Calu3 (cell line): ENCODE measurements at regions not wholly inside any gene's neighbourhood (a gene's known extent, or its start where the extent isn't known, plus 50 kb on each side); places are given as distances from the start of the nearest gene placed in this dataset.

Source experiments
- BruUV-seq: library from RNA; stranded (reverse); fragments of 400-500 nt; replicated peaks from 2 replicates; lab custom pipeline; 2021; lab: Mats Ljungman, UMichigan
- CTCF ChIA-PET: fragments of 300-600 bp; sonication (Branson Sonifier 250); formaldehyde crosslinking; loops from one replicate; lab custom pipeline; 2022; ENCODE audit warnings: antibody characterized with exemption; lab: Charles Lee
- DNase-seq: peaks from one replicate; pipeline ENCODE4 v3.0.0; 2022
- H3K27ac Mint-ChIP-seq: one replicate; pipeline ENCODE4 v1.8.0; 2022; ENCODE audit warnings: mixed read lengths; ENCODE audit not compliant: unreplicated experiment
- H3K27me3 Mint-ChIP-seq: one replicate; pipeline ENCODE4 v1.8.0; 2022; ENCODE audit warnings: mixed read lengths; ENCODE audit not compliant: unreplicated experiment
- H3K36me3 Mint-ChIP-seq: one replicate; pipeline ENCODE4 v1.8.0; 2022; ENCODE audit warnings: mild to moderate bottlenecking, moderate library complexity, mixed read lengths; ENCODE audit not compliant: insufficient read depth, unreplicated experiment
- H3K4me1 Mint-ChIP-seq: one replicate; pipeline ENCODE4 v1.8.0; 2022; ENCODE audit warnings: mild to moderate bottlenecking, low read depth, mixed read lengths; ENCODE audit not compliant: unreplicated experiment
- H3K4me3 Mint-ChIP-seq: one replicate; pipeline ENCODE4 v1.8.0; 2022; ENCODE audit warnings: mild to moderate bottlenecking, low read depth, moderate library complexity, mixed read lengths; ENCODE audit not compliant: unreplicated experiment
- H3K9me3 Mint-ChIP-seq: one replicate; pipeline ENCODE4 v1.8.0; 2022; ENCODE audit warnings: low read depth, mixed read lengths; ENCODE audit not compliant: unreplicated experiment
- CTCF ChIP-seq: fragments of 200-600 bp; IDR thresholded peaks from one replicate; pipeline ENCODE4 v1.8.0; 2022; ENCODE audit warnings: antibody characterized with exemption; ENCODE audit not compliant: unreplicated experiment
- intact Hi-C: fragments of 100-400 bp; cut with micrococcal nuclease; formaldehyde crosslinking; loops from one replicate; pipeline ENCODE4 v1.10.0; 2022; ENCODE audit not compliant: unreplicated experiment

- TF ChIP-seq CTCF, result no peak
- no peak overlapping the region for H3K27ac Mint-ChIP-seq
- no peak overlapping the region for H3K4me3 Mint-ChIP-seq
- H3K36me3 Mint-ChIP-seq, result no peaks in the 10 kb centered on the region
- H3K9me3 Mint-ChIP-seq, result peaks cover 2% of the 10 kb centered on the region
- CTCF ChIA-PET, result no interaction called here
- intact Hi-C loops, result no loop called here
- BruUV-seq, result no TSS peak
- H3K27me3 Mint-ChIP-seq, result no peaks in the 10 kb centered on the region
- H3K4me1 Mint-ChIP-seq, result no peaks in the 10 kb centered on the region
- DNase-seq, result no peak
These were observed 293.8 kb downstream of the FGF9 start for GRCh38 chr13:21964686-21965085.

- TF ChIP-seq CTCF, result no peak
- H3K27ac Mint-ChIP-seq, result no peak overlapping the region
- no peak for DNase-seq
- H3K36me3 Mint-ChIP-seq, result no peaks in the 10 kb centered on the region
- CTCF ChIA-PET, result no interaction called here
- intact Hi-C loops, result no loop called here
- H3K27me3 Mint-ChIP-seq, result no peaks in the 10 kb centered on the region
- BruUV-seq, result no TSS peak
- no peaks in the 10 kb centered on the region for H3K9me3 Mint-ChIP-seq
- no peak overlapping the region for H3K4me3 Mint-ChIP-seq
- H3K4me1 Mint-ChIP-seq, result no peaks in the 10 kb centered on the region
These were observed 294.2 kb downstream of the FGF9 start for GRCh38 chr13:21965095-21965494.

- no peaks in the 10 kb centered on the region for H3K9me3 Mint-ChIP-seq
- no peaks in the 10 kb centered on the region for H3K4me1 Mint-ChIP-seq
- intact Hi-C loops, result no loop called here
- no peaks in the 10 kb centered on the region for H3K36me3 Mint-ChIP-seq
- H3K4me3 Mint-ChIP-seq, result no peak overlapping the region
- no peak for TF ChIP-seq CTCF
- no peaks in the 10 kb centered on the region for H3K27me3 Mint-ChIP-seq
- no TSS peak for BruUV-seq
- H3K27ac Mint-ChIP-seq, result no peak overlapping the region
- CTCF ChIA-PET, result no interaction called here
- no peak for DNase-seq
These were observed 295.1 kb downstream of the FGF9 start for GRCh38 chr13:21966014-21966413.

- BruUV-seq, result no TSS peak
- Mint-ChIP-seq H3K27ac (no peak overlapping the region), H3K27me3 (no peaks in the 10 kb centered on the region), H3K4me3 (no peak overlapping the region), H3K36me3 (no peaks in the 10 kb centered on the region), H3K9me3 (no peaks in the 10 kb centered on the region), H3K4me1 (no peaks in the 10 kb centered on the region)
- no peak for DNase-seq
- no peak for TF ChIP-seq CTCF
- CTCF ChIA-PET, result no interaction called here
- intact Hi-C loops, result no loop called here
These were observed 297.0 kb downstream of the FGF9 start for GRCh38 chr13:21967871-21968270.
